ENCODE measurements at regions not wholly inside any gene's neighbourhood (a gene's known extent, or its start where the extent isn't known, plus 50 kb on each side); places are given as distances from the start of the nearest gene placed in this dataset.

- intact Hi-C loops (cut with DNase I), result no loop called here
- DNase-seq (peak in 4 of 5 donors; percentile 25 to 53 (median 36)), FAIRE-seq (no peak)
- Histone ChIP-seq H3K36me3 (ENCODE audit: control insufficient read depth in 2 of 3, insufficient read depth in 3 of 3, low read length in 3 of 3) (no peaks in the 10 kb centered on the region), H3K27ac (ENCODE audit: low read depth in 2 of 2, low read length in 2 of 2) (no peak overlapping the region), H3K27me3 (ENCODE audit: control insufficient read depth, insufficient read depth, low read length) (peaks cover 34% of the 10 kb centered on the region), H3K4me1 (ENCODE audit: control insufficient read depth in 2 of 3, insufficient read depth in 2 of 3, low read depth in 1 of 3, low read length in 3 of 3) (peaks cover 0 to 17% (median 9%) of the 10 kb centered on the region in 3 donors), H3K9ac (ENCODE audit: low read length in 3 of 3) (no peak overlapping the region), H3K4me3 (ENCODE audit: low read length in 3 of 3) (peak overlapping the region in 1 of 3 donors; percentile 16), H3K9me3 (ENCODE audit: control insufficient read depth in 2 of 3, insufficient read depth in 1 of 3, low read length in 3 of 3) (no peaks in the 10 kb centered on the region)
- no peak for TF ChIP-seq CTCF (IDR thresholded peaks at IDR 0.05; ENCODE audit: borderline replicate concordance, extremely low read depth, insufficient read depth)
These were observed 128.7 kb upstream of the DPYD start for GRCh38 chr1:98049370-98050135.

GRCh38 chr1:98048751-98049325, 128.0 kb upstream of the DPYD start:
- H3K4me3 ChIP-seq (ENCODE audit: low read length in 3 of 3), result peak overlapping the region in 1 of 3 donors; percentile 16
- FAIRE-seq, result no peak
- intact Hi-C loops (cut with DNase I), result no loop called here

GRCh38 chr1:98048244-98048643, 127.4 kb upstream of the DPYD start:
- no peak overlapping the region for H3K27ac ChIP-seq (ENCODE audit: low read depth in 2 of 2, low read length in 2 of 2)
- FAIRE-seq (peak; percentile 6), DNase-seq (peak; percentile 89 to 95 (median 92))
- H3K4me3 ChIP-seq (ENCODE audit: low read length in 3 of 3), result no peak overlapping the region
- peaks cover 0 to 9% (median 9%) of the 10 kb centered on the region in 3 donors for H3K4me1 ChIP-seq (ENCODE audit: control insufficient read depth in 2 of 3, insufficient read depth in 2 of 3, low read depth in 1 of 3, low read length in 3 of 3)
- H3K9ac ChIP-seq (ENCODE audit: low read length in 3 of 3), result no peak overlapping the region
- H3K9me3 ChIP-seq (ENCODE audit: control insufficient read depth in 2 of 3, insufficient read depth in 1 of 3, low read length in 3 of 3), result no peaks in the 10 kb centered on the region
- TF ChIP-seq CTCF (IDR thresholded peaks at IDR 0.05; ENCODE audit: borderline replicate concordance, extremely low read depth, insufficient read depth), result no peak
- intact Hi-C loops (cut with DNase I), result no loop called here
- no peaks in the 10 kb centered on the region for H3K36me3 ChIP-seq (ENCODE audit: control insufficient read depth in 2 of 3, insufficient read depth in 3 of 3, low read length in 3 of 3)
- peaks cover 45% of the 10 kb centered on the region for H3K27me3 ChIP-seq (ENCODE audit: control insufficient read depth, insufficient read depth, low read length)

More at GRCh38 chr1:98048751-98049325, 128.0 kb upstream of the DPYD start:
- peaks cover 41% of the 10 kb centered on the region for H3K27me3 ChIP-seq (ENCODE audit: control insufficient read depth, insufficient read depth, low read length)
- peaks cover 0 to 15% (median 9%) of the 10 kb centered on the region in 3 donors for H3K4me1 ChIP-seq (ENCODE audit: control insufficient read depth in 2 of 3, insufficient read depth in 2 of 3, low read depth in 1 of 3, low read length in 3 of 3)
- H3K9ac ChIP-seq (ENCODE audit: low read length in 3 of 3), result no peak overlapping the region
- no peak for TF ChIP-seq CTCF (IDR thresholded peaks at IDR 0.05; ENCODE audit: borderline replicate concordance, extremely low read depth, insufficient read depth)
- H3K9me3 ChIP-seq (ENCODE audit: control insufficient read depth in 2 of 3, insufficient read depth in 1 of 3, low read length in 3 of 3), result no peaks in the 10 kb centered on the region
- H3K27ac ChIP-seq (ENCODE audit: low read depth in 2 of 2, low read length in 2 of 2), result no peak overlapping the region
- no peaks in the 10 kb centered on the region for H3K36me3 ChIP-seq (ENCODE audit: control insufficient read depth in 2 of 3, insufficient read depth in 3 of 3, low read length in 3 of 3)
- DNase-seq, result peak in 1 of 5 donors; percentile 31

Measured in kidney (tissue), 13 donors.